ENCODE measurements at regions not wholly inside any gene's neighbourhood (a gene's known extent, or its start where the extent isn't known, plus 50 kb on each side); places are given as distances from the start of the nearest gene placed in this dataset.
"Not testable (repeated sequence)": the region's sequence is repeated elsewhere in the genome, so short reads cannot be mapped to it uniquely, and the experiment has no call there.

- no peak for DNase-seq
Measured at GRCh38 chr6:9361749-9362148, 926.4 kb upstream of the SLC35B3 start.

DNA sequence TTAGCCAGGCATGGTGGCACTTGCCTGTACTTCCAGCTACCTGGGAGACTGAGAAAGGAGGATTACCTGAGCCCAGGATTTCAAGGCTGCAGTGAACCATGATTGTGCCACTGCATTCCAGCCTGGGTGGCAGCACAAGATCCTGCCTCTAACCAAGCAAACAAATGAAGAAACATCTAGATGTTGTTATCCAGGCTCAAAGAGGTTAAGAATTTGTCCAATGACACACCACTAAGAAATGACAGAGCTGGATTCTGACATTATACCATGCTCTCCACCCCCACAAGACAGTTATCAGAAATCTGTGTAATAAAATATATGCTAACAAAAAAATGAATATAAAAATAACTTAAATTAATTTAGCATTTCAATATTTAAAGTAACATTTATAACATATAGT, 925.5 kb upstream of the SLC35B3 start:
- DNase-seq: no peak

DNA sequence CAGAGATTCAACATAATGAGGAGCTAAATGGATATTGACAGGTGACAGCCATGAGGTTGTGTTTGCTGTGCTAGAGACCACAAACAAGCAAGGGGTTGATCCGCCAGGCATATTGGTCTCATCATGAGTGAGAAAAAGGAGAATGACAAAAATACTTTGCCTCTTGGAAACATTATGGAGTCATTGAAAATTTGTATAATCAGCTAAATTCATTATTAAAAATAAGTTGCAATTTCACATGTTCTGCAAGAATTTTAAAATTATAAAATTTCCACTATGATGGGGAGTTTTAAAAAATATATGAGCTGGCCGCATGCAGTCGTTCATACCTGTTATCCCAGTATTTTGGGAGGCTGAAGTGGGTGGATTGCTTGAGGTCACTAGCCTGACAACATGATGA, 912.3 kb upstream of the SLC35B3 start:
- DNase-seq: no peak

DNA sequence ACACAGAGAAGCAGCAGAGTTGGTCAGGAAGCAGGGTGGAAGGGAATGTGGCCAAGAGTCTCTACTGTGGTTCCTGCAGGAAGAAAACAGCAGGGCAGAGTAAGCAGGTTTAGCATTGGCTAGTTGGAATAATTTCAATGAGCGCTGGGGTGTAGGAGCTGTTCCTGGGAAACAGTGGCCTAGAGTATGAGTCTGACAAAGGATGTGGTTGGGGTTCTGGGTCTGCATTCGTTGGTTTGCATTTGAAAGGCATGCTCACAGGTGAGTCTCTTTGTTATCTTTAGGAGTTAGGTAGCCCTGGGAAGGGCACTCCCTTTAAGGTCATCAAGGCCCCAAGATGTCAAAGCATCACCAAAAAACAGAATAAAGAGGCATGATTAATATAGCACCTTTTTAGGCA, 911.6 kb upstream of the SLC35B3 start:
- DNase-seq: no peak

DNA sequence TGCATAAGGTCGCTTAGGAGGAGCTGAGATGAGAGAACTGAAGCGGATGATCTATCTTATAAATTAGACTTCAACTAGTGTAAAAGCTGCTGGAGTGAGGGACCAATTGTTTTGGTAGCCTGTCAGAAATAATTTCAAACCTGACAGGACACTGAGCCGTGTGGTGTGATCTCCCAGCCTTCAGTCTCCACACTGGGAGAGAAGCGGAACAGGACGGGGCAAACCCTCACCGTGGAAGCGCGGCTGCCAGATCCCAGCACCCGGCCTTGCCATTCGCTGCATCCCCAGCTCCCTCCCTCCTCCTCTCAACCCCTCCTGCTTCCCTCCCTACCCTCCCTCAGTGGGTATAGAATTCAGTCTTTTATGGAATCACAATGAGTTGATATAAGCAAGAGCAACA, 900.1 kb upstream of the SLC35B3 start:
- no peak for DNase-seq

DNA sequence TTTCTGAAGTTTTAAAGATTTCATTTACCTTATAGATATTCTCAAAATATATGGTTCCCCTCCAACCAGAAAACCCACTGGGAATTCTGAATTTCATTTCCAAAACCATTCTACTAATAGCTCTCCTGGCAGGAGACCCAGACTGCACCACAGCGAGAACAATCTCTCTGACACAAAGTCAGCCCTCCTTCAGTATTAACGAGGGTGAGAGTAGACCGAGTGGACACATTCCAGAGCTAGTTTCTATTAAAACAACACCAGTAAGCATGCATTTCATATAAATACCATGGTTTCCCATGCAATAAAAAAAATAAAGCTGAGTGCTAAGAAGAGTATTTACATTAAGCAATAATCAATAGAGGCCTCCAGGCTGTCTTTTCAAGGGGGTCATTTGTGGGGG, 899.6 kb upstream of the SLC35B3 start:
- no peak for DNase-seq

GRCh38 chr6:9332241-9332780, 897.0 kb upstream of the SLC35B3 start:
- DNase-seq: no peak

DNA sequence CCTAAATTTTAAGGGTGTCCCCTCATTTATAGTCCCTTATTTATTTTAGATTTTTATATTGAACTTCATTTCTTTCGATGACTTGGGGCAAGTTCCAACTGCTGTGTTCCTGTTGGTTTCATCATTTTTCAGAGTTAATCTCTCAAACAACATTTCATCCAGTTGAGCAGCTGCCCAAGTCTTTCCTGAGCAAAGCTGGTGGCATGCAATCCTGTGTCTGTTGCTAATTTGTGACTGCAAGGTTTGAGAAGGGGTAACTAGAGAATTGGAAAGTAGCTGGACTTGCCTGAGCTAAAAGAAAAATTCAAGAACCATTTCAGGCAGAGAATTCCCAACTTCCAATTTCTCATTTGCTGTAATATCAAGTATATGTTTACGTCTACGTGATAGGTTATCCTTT, 881.5 kb upstream of the SLC35B3 start:
- no peak for DNase-seq

DNA sequence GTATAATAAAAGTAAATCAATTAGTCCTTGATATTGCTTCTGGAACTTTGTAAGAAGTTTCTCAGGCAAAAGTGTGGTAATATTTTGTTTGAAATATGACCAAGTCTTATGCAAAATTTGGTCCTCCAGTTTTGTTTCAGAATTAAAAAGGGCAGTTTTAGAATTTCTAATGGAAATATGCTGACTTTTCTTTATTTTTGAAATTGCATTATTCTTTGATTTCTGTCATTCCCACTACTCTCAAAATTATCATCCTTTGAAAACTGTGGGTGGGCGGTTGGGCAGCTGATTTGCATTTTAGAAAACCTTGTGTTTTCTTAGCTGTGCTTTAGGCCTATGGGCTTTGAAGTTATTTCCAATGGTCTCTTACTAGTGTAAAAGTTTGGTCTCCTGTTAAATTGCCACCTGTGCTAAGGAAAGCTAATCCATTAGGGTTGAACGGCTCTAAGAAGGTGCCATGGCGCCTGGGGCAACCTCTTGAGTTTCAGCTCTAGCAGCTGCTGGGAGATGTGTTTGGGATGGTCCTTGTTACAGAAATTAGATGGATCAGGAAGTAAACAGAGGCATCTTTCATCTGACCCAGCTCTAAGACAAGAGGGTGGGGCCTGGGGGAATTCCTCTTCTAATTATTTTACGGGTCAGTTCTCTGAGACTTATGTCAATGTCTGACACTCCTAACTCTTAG, 880.8 kb upstream of the SLC35B3 start:
- DNase-seq: no peak

- DNase-seq: no peak
Measured at GRCh38 chr6:9308284-9308683, 872.9 kb upstream of the SLC35B3 start.

DNA sequence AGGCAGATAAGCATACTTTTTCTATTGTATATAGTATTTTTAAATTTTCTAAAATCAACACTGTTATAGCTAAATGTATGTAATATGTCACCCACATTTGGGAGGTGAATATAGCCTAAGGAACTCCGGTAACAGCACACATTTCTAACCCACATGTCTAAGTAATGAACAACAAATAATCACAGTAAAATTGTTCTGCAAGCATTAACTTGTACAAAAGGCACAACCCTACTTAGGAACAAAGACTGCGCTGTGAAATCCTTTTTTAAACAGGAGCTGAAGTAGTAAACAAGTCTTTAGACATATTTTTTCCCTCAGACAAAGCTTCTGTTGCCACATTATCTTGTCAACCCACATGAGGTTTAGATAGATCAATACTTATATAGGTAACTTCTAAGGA, 872.4 kb upstream of the SLC35B3 start:
- DNase-seq: no peak

- no peak for DNase-seq
Measured at GRCh38 chr6:9307187-9307586, 871.8 kb upstream of the SLC35B3 start.

DNA sequence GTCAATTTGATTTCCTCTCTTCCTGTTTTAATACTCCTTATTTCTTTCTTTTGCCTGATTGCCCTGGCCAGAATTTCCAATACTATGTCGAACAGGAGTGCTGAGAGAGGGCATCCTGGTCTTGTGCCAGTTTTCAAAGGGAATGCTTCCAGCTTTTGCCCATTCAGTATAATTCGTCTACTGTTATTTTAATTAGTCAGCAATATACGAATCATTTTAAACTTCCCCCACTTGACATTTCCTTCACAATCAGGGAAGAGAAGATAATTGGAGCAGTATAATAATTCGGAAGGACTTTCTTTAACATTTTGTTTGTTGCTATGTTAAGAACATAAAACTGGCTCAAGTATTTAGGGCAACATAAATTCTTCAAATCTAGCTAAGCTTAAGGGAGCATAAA, 860.3 kb upstream of the SLC35B3 start:
- no peak for DNase-seq

GRCh38 chr6:9292975-9293374, 857.6 kb upstream of the SLC35B3 start:
- DNase-seq: no peak

GRCh38 chr6:9290342-9290741, 855.0 kb upstream of the SLC35B3 start:
- not testable (repeated sequence) for DNase-seq

DNA sequence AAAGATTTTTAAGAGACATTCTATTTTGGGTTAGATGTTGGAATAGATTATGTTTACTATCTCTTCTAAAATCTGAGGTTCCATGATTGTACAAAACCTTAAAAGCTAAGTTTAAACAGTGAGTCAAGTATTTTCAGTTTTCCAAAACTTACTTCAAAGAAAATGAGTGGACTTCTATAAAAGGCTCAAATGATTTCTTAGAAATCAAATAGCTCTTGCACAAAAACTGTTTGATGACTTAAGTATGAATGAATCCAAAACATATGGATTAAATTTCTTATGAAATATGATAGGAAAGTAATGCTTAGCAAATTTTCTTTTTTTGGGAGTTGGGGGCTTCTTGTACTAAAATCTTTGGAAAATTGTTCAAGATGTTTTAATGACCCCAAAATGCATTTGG, 837.3 kb upstream of the SLC35B3 start:
- no peak for DNase-seq

- DNase-seq: no peak
Measured at GRCh38 chr6:9266741-9267140, 831.4 kb upstream of the SLC35B3 start.

GRCh38 chr6:9257215-9257614, 821.9 kb upstream of the SLC35B3 start:
- no peak for DNase-seq

DNA sequence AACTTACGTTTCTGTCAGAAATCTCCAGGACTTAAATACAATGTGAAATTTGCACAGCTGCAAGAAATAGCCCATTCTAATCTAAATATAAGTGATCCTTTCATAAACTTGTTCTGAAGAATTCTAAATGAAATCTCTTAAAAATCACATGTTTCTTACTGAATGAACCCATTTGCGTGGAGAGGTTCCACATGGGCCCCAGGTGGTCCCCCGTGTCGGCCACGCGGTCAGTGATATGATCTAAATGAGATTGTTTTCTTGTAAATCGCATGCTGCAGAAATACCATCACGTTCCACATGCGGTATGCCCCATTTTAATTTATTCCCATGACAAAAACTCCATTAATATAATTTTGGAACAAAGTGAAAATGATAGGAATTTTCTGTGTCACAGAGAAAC, 818.9 kb upstream of the SLC35B3 start:
- DNase-seq: no peak

- no peak for DNase-seq
Measured at GRCh38 chr6:9252799-9253198, 817.5 kb upstream of the SLC35B3 start.

DNA sequence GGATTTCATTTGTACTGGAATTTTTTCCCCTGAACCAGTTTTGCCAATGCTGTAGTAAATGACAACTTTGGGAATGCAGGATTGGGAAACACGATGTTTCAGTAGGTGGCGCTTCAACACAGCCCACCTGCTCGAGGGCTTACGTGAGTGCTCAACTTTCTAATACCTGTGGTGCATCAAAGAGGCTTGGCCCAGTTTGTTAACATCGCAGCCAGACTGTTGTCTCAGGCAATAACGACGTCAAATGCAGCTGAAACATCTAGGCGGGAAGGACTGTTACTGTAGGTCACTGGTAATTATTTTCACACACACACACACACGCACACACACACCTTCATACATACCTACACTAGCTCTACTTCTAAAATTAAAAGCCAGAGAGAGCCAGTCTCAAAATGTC, 815.5 kb upstream of the SLC35B3 start:
- DNase-seq: no peak

DNA sequence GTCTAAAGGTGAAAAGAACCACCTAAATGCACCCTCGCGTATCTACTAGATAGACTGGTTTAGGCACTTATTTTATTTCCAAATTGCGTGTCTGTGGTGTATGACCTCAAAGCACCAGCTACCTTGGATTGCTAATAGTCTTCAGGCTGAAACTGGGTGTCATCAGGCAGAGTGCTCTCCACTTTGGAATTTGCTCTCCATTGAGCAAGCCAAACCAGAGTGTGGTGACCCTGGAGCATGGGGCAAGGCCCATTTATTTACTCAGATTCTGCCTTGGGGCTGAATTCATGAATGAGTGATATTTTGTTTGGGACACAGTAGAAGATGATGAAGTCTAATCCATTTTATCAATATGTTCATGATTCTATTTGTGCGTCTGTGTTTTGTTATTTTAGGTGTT, 812.8 kb upstream of the SLC35B3 start:
- no peak for DNase-seq

DNA sequence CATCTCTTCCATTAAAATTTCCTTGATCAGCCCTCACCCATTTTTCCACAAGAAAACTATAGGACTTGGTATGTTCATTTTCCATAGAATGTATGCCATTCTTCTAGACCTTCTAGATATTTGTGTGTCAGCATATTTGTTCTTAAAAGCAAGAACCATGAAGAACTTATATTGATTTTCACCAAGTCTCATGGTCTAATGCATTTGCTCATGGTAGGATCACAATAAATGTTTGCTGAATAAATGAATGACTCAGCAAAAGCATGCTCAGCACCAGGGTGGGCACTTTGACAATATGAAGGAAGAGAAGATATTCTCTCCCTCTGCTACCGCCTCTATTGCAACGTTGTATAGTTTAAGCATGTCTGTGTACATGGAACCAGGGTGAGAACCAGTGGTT, 805.5 kb upstream of the SLC35B3 start:
- DNase-seq: no peak

GRCh38 chr6:9236443-9236842, 801.1 kb upstream of the SLC35B3 start:
- DNase-seq: no peak

DNA sequence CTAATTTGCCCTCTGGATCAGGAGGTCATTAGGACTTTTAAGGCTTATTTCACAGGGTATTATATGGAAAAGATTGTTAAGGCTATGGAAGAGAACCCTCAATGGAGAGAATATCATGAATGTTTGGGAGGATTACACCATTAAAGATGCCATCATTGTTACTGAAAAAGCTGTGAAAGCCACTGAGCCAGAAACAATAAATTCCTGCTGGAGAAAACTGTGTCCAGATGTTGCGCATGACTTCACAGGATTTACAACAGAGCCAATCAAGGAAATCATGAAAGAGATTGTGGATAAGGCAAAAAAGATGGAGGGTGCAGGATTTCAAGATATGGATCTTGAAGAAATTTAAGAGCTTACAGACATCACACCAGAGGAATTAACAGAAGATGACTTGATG, 798.3 kb upstream of the SLC35B3 start:
- no peak for DNase-seq
